ENCODE measurements at regions not wholly inside any gene's neighbourhood (a gene's known extent, or its start where the extent isn't known, plus 50 kb on each side); places are given as distances from the start of the nearest gene placed in this dataset.

DNA sequence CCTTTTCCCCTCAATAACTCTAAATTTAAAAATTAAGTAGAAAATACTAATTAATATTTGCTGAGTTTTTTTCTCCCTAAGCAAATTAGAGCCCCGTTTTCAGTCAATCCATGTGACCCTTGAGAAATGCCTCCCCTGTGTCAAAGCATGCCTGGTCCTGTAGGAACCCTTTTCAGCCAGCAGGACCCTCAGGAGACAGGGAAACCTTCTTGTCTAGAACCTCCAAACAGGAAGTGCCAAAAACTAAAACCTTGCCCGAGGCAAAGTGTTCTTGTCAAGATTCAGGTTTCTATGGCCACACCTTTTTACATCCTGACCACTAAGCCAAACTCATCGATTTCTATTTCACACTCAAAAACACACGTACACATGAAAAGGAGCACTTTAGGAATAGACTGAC, 60.1 kb upstream of the NFE2L3 start:
- Histone ChIP-seq H3K36me3 (no peaks in the 10 kb centered on the region), H3K27me3 (no peaks in the 10 kb centered on the region), H3K27ac (no peak overlapping the region), H3K9me3 (no peaks in the 10 kb centered on the region), H3K4me3 (no peak overlapping the region), H3K4me1 (peaks cover 0 to 8% (median 2%) of the 10 kb centered on the region in 4 donors)
- 72 to 74% methylated on average over 4 of the region's 4 CpGs for WGBS, 2 donors
- DNase-seq (ENCODE audit: low spot score in 2 of 2) = no peak
- TF ChIP-seq EP300 (IDR thresholded peaks at IDR 0.05) (no peak), POLR2A (IDR thresholded peaks at IDR 0.05) (no peak)
- TF ChIP-seq, protein P1, sequence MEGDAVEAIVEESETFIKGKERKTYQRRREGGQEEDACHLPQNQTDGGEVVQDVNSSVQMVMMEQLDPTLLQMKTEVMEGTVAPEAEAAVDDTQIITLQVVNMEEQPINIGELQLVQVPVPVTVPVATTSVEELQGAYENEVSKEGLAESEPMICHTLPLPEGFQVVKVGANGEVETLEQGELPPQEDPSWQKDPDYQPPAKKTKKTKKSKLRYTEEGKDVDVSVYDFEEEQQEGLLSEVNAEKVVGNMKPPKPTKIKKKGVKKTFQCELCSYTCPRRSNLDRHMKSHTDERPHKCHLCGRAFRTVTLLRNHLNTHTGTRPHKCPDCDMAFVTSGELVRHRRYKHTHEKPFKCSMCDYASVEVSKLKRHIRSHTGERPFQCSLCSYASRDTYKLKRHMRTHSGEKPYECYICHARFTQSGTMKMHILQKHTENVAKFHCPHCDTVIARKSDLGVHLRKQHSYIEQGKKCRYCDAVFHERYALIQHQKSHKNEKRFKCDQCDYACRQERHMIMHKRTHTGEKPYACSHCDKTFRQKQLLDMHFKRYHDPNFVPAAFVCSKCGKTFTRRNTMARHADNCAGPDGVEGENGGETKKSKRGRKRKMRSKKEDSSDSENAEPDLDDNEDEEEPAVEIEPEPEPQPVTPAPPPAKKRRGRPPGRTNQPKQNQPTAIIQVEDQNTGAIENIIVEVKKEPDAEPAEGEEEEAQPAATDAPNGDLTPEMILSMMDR (IDR thresholded peaks at IDR 0.05) = peak in 1 of 5 experiments; percentile 5

DNA sequence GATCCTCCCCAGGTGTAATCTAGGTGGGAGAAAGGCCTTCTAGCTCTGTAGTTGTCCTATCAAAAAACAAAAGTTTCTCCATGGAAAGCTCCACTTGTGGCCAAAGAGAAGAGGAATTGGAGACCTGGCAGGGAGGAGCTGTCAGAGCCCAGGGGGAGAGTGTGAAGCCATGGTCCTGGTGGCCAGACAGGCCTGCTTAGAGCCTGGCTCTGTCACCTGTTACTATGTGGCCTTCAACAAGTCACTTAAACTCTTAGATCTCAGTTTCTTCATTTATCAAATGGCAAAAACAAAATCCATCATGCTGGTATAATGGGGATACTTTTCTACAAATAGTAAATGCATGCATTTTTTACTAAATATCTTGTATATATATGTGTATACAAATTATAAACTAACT, 59.0 kb upstream of the NFE2L3 start:
- peaks cover 0 to 8% (median 2%) of the 10 kb centered on the region in 4 donors for H3K4me1 ChIP-seq
- H3K9me3 ChIP-seq = no peaks in the 10 kb centered on the region
- no peaks in the 10 kb centered on the region for H3K27me3 ChIP-seq
- no peak for TF ChIP-seq EP300 (IDR thresholded peaks at IDR 0.05)
- no peaks in the 10 kb centered on the region for H3K36me3 ChIP-seq
- no peak overlapping the region for H3K4me3 ChIP-seq
- DNase-seq (ENCODE audit: low spot score in 2 of 2) = no peak
- no peak overlapping the region for H3K27ac ChIP-seq

- no peaks in the 10 kb centered on the region for H3K27me3 ChIP-seq
- WGBS, 2 donors = 40 to 44% methylated on average over 3 of the region's 3 CpGs
- DNase-seq (ENCODE audit: low spot score in 2 of 2) = no peak
- H3K36me3 ChIP-seq = no peaks in the 10 kb centered on the region
- no peak overlapping the region for H3K4me3 ChIP-seq
- H3K27ac ChIP-seq = no peak overlapping the region
- no peaks in the 10 kb centered on the region for H3K9me3 ChIP-seq
- H3K4me1 ChIP-seq = peaks cover 0 to 4% (median under 1%) of the 10 kb centered on the region in 4 donors
- TF ChIP-seq, protein P1 (IDR thresholded peaks at IDR 0.05) = no peak
- TF ChIP-seq POLR2A (IDR thresholded peaks at IDR 0.05) (no peak), EP300 (IDR thresholded peaks at IDR 0.05) (no peak)
These were observed 55.9 kb upstream of the NFE2L3 start for GRCh38 chr7:26096136-26096535.

DNA sequence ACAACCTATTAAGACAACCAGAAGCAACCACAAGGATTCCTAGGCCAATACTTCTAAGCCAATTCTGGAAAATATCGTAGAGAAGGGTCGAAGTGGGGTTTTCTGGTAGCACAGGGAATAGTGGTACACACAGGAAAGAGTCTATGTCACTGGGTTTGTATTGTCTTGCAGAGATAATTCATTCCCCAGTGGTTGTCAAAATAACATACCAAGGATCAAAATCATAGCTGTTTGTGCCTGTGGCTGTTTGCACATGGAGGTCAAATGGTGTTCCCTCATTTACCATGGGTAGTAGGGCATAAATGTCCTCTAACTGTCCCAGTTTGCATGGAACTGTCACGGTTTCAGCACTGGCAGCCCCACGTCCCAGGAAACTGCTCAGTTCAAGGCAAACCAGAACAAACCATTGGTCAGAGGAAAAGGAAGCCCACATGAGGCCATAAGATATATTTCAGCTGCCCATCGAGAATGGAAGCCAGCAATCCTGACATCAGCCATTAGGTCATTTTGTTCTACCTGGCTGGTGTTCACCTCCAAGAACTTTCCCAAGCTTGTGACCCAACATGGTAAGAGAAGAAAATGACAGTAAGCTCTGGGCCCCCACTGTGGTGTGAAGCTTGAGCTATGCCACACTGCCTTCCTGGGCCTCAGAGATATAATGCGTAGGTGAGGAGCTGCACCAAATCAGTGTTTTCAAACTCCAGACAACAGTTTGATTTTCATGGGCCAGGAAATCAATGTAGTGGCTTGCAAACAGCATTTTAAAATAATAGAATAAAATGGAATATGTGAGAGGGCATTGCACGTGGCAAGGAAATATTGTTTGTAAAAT, 53.9 kb upstream of the NFE2L3 start:
- Histone ChIP-seq H3K36me3 (no peaks in the 10 kb centered on the region), H3K27ac (no peak overlapping the region), H3K27me3 (no peaks in the 10 kb centered on the region), H3K4me3 (no peak overlapping the region), H3K4me1 (peaks cover 0 to 10% (median 2%) of the 10 kb centered on the region in 4 donors), H3K9me3 (no peaks in the 10 kb centered on the region)
- 91 to 92% methylated on average over 7 of the region's 7 CpGs for WGBS, 2 donors
- TF ChIP-seq, protein P1 (IDR thresholded peaks at IDR 0.05) = no peak
- TF ChIP-seq EP300 (IDR thresholded peaks at IDR 0.05) (no peak), POLR2A (IDR thresholded peaks at IDR 0.05) (no peak)
- DNase-seq (ENCODE audit: low spot score in 2 of 2) = no peak

- DNase-seq (ENCODE audit: low spot score in 2 of 2) = no peak
- 94 to 96% methylated on average over 7 of the region's 7 CpGs for WGBS, 2 donors
- TF ChIP-seq, protein P1 (IDR thresholded peaks at IDR 0.05) = no peak
- TF ChIP-seq EP300 (IDR thresholded peaks at IDR 0.05) (no peak), POLR2A (IDR thresholded peaks at IDR 0.05) (no peak)
- Histone ChIP-seq H3K36me3 (no peaks in the 10 kb centered on the region), H3K9me3 (no peaks in the 10 kb centered on the region), H3K27ac (peak overlapping the region in 1 of 4 donors; percentile 5), H3K4me3 (no peak overlapping the region), H3K27me3 (no peaks in the 10 kb centered on the region), H3K4me1 (peaks cover 0 to 10% (median 2%) of the 10 kb centered on the region in 4 donors)
These were observed 52.8 kb upstream of the NFE2L3 start for GRCh38 chr7:26099236-26099635.
